HG03097 (cell line): ENCODE measurements at regions not wholly inside any gene's neighbourhood (a gene's known extent, or its start where the extent isn't known, plus 50 kb on each side); places are given as distances from the start of the nearest gene placed in this dataset.

Source experiments
- ATAC-seq: cut with Tn5 transposase; IDR thresholded peaks from one replicate; pipeline ENCODE4 v1.9.1; 2021; ENCODE audit not compliant: unreplicated experiment, low FRiP score

DNA sequence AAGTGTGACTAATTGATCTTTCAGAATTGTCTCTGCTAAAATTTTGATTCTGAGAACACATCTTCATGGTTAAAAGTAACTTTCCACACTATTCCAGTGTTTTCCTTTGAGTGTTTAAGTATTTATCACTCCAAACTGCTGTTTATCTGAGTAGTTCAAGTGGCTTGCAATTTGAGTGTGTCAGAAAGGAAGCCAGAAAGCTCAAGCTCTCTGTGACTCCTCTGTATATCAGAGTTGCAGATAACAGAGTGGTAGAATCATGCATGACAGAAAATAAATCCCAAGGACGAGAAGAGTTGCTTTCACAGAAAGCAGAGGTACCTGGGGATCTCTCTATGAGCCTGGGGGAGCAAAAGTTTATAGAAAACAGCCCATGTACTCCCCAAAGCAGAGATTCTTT lies 130.0 kb downstream of the CYB561 start:
- ATAC-seq, result no peak

DNA sequence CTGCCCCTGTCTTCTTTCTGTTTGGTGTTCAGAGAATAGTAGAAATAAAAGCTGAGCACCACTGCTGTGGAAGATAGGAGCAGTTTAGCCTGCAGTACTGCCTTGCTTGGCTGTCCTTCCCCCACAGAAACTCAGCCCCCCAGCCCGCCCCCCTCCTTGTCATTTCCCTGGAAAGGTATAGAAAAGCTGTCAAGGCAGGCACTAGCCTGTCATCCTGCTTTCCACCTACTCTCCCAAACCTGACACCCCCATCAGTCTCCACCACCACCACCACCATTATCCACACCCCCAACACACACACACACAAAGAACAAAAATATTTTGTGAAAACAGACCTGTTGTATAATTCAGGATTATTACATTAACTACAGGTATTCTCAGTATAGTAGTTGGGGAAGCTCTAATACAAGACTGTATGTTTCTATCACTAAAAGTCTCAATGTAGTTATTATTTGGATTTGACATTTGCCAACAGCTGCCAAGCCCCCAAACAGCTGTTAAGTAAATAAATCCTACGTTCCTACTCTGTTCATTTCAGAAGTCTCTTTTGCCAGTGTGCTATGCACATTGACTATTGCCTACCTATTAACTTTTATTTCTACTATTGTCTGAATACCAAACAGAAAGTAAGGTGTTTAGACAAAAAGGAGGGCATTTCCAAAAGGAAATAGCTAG lies 128.8 kb downstream of the CYB561 start:
- ATAC-seq, result no peak

DNA sequence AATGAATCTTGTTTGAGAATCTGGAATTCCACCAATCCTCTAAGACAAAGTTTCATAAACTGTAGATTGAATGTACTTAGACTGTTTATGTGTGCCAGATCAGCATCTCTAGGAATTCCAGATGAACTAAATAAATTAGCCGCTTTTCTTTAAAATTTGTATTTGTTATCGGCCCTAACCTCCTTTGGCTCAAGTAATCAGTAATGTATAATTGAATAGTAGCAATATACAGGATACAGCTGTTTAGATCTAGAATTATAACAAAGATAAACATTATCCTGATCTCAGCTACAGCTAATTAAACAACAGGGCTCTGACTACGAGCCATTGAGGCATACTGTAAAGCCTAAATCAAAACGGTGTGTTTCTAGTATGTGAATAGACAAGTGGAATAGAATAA lies 120.3 kb downstream of the CYB561 start:
- ATAC-seq, result no peak

DNA sequence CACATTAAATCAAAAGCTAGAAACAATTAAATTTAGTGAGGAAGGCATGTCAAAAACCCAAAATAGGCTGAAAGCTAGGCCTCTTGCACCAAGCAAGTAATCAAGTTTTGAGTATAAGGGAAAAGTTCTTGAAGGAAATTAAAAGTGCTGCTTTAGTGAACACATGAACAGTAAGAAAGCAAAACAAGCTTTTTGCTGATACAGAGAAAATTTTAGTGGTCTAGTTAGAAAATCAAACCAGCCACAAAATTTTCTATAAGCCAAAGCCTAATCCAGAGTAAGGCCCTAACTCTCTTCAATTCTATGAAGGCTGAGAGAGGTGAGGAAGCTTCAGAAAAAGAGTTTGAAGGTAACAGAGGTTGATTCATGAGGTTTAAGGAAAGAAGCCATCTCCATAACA lies 116.2 kb downstream of the CYB561 start:
- no peak for ATAC-seq

GRCh38 chr17:63331301-63332061 lies 114.6 kb downstream of the CYB561 start:
- ATAC-seq, result no peak

- no peak for ATAC-seq
Observed at GRCh38 chr17:63332286-63332685, 113.8 kb downstream of the CYB561 start.

DNA sequence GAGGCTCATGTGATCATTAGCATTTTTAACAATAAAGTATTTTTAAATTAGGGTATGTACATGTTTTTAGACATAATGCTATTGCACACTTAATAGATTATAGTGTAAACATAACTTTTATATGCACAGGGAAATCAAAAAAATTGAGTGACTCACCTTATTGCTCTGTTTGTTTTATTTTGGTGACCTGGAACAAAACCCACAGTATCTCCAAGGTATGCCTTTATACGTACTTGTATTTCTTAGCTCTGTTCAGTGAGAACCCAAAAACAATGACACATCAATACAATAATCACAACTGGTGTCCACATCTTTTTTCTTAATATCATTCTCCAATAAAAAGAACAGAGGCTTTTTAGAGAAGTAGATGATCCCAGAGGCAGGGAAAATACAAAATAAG lies 112.2 kb downstream of the CYB561 start:
- ATAC-seq, result no peak

GRCh38 chr17:63335831-63336230 lies 110.3 kb downstream of the CYB561 start:
- no peak for ATAC-seq

GRCh38 chr17:63337579-63337978 lies 108.5 kb downstream of the CYB561 start:
- no peak for ATAC-seq

DNA sequence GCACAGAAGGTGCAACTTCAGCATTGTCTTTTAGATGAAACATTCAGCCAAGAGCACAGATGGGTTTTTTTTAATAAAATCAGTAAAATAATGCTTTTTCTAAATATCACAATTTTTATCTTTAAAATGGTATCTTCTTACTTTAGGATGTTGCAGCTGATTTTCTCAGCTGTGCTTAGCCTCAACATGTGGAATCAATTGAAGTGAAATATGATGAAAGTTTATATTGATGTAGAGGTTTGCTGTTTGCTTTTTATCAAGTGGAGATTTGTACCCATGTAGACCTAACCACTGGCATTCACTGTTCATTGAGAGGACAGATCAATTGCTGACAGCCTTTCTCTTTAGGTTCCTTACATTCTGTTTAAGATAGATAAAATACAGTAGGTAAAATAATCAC lies 107.8 kb downstream of the CYB561 start:
- no peak for ATAC-seq

- ATAC-seq, result no peak
Observed at GRCh38 chr17:63341276-63341675, 104.8 kb downstream of the CYB561 start.

DNA sequence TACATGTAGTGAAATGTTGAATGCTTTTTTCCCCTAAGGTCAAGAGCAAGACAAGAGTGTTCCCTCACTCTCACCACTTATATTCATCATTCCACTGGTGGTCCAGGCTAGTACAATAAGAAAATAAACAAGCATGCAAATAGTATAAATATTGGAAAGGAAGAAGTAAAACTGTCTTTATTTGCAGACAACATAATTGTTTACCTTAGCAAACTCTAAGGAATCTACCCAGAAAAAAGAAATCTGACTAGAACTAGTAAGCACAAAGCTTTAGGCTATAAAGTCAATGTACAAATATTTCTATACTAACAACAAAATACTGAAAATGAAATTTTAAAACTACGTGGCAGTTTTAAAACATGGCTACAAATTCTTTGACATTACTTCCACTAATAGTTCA lies 101.7 kb downstream of the CYB561 start:
- no peak for ATAC-seq

GRCh38 chr17:63345611-63346010 lies 100.5 kb downstream of the CYB561 start:
- ATAC-seq, result no peak

GRCh38 chr17:63347475-63347874 lies 98.6 kb downstream of the CYB561 start:
- ATAC-seq, result no peak

DNA sequence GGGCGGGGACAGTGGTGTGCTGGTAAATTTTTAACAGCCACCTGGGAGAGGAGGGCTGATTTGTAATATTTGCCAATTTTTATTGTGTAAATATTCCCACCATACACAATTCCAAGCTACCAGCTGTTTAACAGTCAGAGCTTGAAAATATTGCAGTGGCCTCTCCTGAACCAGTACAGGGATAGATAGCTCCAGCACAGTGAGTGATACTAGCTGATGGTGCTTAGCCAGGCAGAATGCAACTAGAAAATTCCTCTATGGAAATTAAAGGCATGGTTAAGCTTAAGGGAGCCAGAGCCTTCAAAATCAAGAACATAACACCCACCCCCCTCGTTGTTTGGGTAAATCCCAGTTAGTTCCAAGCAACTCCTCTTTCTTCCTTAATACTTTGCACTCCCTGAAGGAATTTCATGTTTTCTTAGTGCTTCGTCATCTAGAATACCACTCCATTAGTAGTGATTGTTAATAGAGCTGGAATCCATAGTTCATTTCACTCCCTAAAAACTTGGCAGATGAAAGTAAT lies 96.6 kb downstream of the CYB561 start:
- ATAC-seq, result no peak

GRCh38 chr17:63350364-63350763 lies 95.7 kb downstream of the CYB561 start:
- no peak for ATAC-seq

GRCh38 chr17:63354256-63354655 lies 91.8 kb downstream of the CYB561 start:
- ATAC-seq, result no peak

GRCh38 chr17:63356337-63356757 lies 89.8 kb downstream of the CYB561 start:
- no peak for ATAC-seq

DNA sequence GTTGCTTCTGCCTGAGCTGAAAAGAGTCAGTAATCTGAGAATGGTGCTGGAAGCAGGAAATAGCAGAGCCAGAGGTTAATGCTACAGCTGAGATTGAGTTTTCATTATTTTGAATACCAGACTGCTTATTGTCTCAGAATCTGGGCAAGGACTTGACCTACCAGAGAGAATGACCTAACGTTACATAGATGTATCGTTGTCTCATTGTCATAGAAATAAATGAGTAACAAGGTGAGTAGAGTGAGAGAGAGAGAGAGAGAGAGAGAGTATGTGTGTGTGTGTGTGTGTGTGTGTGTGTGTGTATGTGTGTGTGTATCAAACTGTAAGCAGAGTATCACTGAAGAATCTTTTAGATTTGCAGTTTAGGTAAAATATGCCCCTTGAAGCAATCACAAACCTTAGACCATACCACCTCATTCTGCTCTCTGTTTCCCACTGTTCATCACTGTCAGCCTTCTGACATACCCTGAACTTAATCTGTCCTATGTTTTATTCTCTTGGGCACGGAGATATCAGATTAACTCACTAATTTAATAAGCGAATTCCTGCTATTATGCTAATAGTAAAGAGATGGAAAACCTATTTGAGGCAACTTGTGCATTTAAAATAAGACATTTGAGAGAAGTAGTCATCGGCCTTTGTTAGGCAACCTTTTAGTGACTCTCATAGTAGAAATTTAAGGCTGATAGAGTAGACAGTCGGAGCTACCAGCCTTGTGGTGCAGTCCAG lies 87.8 kb downstream of the CYB561 start:
- ATAC-seq, result no peak

DNA sequence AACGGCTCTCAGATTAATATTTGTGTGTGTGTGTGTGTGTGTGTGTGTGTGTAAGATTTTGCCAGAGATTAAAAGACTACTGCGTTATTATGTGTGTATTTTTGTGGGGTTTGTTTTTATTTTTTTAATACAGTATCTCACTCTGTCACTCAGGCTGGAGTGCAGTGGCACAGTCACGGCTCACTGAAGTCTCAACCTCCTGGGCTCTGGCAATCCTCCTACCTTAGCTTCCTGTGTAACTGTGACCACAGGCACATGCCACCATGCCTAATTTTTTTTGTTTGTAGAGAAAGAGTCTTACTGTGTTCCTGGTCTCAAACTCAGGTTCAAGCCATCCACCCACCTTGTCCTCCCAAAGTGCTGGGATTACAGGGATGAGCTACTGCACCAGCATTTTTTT lies 87.2 kb downstream of the CYB561 start:
- no peak for ATAC-seq

DNA sequence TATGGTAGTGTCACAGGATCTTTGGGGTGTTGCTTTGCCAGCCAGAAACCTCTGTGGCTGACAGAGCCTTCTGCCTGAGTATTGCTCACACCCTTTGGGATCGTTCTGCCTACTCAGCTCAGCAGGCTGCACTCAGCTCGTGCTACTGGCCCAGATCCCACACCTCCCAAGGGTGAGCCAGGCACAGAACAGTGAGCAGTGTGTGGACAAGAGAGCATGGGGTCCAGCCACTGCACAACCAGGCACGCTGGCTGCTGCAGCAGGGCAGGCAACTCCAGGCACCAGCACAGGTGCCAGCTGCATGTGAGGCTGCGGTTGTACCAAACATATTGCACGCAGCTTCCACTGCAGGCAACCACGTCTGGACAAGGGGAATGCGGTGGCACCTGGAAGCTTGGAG lies 84.9 kb downstream of the CYB561 start:
- ATAC-seq, result no peak
